HG03135 (cell line): ENCODE measurements at regions not wholly inside any gene's neighbourhood (a gene's known extent, or its start where the extent isn't known, plus 50 kb on each side); places are given as distances from the start of the nearest gene placed in this dataset.
"Not testable (repeated sequence)": the region's sequence is repeated elsewhere in the genome, so short reads cannot be mapped to it uniquely, and the experiment has no call there.

Experiments
- ATAC-seq: cut with Tn5 transposase; IDR thresholded peaks from one replicate; pipeline ENCODE4 v1.9.1; 2021; ENCODE audit warnings: mild to moderate bottlenecking, moderate library complexity; ENCODE audit not compliant: unreplicated experiment

DNA sequence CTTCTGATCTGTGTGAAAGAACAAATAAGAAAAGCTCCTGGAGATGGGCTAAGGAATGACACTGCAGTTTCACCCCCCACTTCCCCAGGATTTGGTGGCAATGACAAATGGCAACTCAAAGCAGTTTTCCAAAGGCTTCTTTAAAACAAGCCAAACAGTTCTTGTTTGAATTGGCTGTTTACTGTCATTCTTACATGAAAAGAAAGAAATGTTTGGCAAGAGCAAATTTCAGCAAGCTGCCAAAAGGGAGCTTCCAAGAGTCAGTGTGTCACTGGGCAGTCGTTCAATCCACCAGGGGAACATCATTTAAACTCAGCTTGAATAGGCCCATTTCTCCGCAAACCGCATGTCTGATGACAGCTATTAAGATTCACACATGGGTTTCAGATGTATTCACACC lies 119.0 kb upstream of the RHOBTB1 start:
- ATAC-seq = no peak

DNA sequence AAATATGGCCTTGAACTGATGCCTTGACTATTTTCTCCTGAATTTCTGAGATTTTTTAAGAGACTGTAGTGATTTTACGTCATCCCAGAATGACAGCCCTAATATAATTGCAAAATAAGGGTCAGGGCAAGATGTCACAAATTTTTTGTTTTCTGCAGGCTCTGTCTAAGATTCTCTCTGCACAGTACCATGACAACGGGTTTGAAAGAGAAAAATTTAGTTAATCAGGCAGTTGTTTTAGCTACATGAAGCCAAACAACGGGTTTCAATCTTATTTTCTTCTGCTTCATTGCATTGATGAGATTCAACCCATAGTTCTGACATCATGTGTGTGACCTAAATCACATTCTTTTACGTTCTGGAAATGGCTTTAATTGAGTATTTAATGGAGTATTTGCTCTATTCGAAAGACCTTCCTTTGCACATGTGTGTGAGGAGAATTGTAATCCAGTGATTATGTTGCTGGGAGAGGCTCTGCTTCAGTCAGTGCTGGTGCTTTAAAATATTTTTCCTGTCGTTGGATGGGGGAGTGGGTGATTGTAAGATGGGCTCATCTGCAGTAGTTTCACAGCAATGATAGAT lies 118.0 kb upstream of the RHOBTB1 start:
- no peak for ATAC-seq

DNA sequence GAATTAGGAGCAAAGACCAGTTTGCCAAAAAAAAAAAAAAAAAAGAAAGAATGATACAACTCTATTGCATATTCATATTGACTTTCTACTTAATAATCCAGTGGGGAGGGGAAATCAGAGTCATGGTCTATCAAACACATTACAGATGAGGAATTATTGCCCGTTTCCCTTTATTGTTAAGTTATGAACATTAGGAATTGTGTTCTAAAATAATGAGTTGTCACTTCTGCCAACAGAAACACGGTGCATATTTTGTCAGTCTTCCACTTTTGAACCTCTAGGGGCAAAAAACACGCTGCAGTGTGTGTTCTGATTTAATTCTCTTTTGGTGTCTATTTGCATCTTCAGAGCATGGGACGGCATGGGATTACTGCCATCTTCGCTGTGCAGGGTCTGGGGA lies 115.7 kb upstream of the RHOBTB1 start:
- no peak for ATAC-seq

DNA sequence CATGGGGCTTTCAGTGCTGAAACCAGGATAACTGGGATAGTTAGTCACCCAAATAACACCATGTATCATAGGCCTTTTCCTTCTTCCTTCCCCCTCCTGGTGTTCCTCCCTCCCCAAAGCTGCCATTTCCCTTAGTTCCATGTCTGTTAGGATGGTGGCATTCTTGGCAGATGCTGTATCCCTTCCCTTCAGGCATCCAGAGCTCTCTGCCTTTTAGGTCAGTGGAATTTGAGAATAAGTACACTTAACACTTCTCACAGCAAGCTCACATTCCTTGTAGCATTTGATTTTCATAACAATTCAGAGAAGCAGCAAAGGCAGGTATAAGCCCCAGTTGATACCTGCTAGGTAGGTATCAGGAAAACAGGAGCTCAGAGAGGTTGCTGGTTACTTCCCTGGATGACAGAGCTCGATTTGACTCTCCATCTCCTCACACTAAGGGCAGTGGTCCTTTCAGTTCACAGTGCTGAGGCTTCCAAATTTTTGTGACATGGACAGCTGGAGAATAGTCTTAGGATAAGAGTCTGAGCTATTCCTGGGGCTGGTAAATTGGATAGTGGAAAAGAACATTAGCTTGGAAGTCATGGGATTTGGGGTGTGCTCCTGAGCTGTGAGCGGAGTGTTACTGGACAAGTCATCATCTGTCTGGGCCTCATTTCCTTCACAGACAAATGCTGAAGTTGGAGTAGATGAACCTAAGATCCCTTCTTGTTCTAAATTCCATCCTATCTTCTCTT lies 108.7 kb upstream of the RHOBTB1 start:
- ATAC-seq = no peak

DNA sequence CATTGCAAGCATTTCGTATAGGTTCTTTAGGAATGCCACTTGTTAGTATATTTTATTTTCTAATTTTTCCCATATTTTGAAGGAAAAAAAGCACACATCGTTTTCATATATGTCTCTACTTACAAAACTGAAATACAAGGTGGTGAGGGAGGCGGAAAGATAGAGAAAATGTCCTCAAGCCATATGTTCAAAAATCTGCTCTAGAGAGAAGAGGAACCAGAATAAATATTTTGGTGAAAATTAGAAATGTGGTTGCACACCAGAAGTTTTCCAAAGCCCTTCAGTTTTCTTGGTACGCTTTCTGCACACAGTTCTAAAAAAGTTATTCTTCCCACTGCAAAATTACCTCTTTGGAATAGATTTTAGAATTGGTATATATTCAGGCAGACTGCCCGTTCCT lies 107.4 kb upstream of the RHOBTB1 start:
- no peak for ATAC-seq

DNA sequence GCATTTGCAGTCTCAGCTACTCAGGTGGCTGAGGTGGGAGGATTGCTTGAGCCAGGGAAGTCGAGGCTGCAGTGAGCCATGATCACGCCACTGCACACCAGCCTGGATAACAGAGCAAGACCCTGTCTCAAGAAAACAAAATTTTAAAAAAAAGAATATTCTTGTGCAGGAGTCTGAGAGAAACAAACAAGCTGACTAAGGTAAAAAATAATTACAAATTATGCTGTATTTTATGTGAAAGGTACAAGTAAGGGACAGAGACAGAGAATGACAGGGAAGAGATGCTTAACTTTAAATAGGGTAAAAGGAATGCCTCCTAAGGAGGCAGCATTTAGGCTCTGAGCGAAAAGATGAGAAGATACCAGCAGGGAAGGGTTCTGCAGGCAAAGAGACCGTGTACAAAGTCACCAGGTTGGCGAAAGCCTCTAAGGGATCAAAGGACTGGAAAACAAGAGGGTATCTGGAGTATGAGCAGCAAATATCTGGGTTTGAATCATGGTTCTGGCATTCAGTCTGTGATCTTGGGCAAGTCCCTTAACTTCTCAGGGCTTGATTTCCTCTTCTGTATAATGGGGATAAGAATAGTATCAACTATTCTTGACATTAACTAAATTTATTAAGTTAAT lies 106.2 kb upstream of the RHOBTB1 start:
- no peak for ATAC-seq

DNA sequence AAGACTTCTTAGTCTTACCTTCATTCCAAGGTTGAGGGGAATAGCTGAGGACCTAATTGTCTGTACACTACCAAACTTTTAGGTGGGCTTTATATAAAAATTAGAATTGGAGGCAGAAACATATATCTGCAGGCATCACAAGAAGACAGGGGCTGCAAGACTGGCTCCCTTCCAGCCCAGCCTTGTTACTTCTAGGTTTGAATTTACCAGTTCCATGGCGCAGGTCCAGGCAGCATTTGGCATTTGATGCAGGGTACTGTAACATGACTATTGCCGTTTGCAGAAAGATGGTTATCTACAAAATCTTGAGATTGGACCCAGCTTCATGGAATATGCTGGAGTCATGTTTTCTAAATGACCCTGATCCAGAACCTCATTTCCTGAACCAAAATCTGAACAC lies 105.4 kb upstream of the RHOBTB1 start:
- ATAC-seq = no peak

DNA sequence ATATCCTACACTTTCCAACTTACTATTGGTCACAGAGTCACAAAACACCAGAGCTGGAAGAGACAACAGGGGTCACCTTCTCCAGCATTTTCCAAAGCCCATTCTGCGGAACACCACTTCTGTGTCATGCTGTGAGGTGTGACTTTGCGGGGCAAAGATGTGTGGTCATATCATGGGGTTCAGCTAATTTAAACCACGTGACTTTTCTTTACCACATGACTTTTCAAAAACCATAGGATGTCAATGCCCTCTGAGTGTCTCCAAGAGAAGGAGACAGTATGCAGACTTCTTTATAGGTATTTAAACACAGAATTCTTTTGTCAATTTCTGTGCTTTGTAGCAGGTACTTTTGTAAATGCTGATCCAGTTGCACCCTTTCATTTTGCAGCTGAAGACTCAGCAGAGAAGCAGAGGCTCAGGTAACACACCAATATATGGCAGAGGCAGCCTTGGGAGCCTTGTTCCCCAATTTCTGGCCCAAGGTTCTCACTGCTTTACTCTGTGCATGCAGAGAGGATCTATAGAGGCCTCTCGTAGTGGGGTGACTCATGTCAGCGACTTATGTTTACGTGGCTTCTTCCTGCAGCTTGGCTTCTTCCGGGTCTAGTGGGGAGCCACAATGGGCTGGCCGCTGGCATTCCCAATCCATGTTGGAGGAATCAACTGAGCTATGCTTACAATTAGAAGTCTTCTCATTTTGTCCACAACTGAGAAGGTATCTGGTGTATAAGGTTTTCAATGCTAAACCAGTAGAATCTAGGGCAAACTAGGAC lies 104.0 kb upstream of the RHOBTB1 start:
- no peak for ATAC-seq

DNA sequence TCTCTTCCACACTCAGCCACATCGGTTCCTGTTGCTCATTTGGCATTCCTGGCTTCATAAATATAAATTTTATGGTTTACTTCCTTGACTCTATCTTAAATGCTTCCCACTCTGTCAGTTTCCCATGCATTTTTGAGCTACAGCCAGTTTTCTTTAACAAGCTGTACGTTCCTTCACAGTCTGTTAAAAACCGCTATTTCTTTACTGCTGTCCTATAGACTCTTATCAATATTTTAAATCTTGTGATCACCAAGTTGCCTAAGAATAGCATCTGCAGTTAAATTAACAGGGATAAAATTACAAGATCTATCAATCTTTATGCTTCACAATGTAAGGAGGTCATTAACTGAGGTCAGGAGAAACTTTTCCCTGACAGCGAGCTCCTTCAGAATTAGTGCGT lies 103.1 kb upstream of the RHOBTB1 start:
- no peak for ATAC-seq

DNA sequence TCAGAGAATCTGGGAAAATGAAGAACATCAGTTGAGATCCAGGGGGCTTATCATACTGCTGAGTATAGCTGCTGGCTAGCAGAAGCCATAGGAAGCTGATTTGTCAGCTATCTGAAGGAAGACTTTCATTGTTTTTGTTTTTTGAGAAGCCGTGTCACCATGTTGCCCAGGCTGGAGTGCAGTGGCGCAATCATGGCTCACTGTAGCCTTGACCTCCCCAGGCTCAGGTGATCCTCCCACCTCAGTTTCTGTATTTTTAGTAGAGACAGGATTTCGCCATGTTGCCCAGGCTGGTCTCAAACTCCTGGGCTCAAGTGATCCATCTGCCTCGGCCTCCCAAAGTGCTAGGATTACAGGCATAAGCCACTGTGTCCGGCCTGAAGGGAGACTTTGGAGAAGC lies 101.5 kb upstream of the RHOBTB1 start:
- not testable (repeated sequence) for ATAC-seq

DNA sequence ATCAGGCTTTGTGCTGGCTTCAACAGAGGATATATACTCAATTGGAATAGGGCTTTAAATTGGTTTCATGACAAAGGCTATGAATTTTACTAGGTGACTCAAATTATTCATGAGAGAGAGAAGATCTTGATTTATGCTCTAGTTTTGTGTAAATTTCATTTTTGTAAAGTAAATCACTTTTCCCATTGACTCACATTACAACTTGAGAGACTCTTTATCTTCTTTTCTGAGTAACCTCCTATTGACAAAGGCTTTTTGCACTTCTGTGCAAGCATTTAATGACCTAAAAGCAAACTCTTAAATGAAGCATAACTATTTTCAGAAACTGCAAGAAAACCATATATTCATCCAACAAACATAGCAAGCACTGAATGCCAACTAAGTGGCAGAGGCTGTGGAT lies 98.5 kb upstream of the RHOBTB1 start:
- ATAC-seq = no peak

DNA sequence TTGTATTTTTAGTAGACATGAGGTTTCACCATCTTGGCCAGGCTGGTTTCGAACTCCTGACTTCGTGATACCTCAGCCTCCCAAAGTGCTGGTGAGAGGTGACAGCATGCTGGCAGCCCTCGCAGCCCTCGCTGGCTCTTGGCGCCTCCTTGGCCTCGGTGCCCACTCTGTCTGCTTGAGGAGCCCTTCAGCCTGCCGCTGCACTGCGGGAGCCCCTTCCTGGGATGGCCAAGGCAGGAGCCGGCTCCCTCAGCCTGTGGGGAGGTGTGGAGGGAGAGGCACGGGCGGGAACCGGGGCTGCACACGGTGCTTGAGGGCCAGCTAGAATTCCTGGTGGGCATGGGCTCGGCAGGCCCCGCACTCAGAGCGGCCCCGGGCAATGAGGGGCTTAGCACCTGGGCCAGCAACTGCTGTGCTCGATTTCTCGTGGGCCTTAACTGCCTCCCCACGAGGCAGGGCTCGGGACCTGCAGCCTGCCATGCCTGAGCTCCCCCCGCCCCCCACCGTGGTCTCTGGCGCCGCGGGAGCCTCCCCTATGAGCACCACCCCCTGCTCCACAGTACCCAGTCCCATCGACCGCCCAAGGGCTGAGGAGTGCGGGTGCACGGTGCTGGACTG lies 96.5 kb upstream of the RHOBTB1 start:
- no peak for ATAC-seq

DNA sequence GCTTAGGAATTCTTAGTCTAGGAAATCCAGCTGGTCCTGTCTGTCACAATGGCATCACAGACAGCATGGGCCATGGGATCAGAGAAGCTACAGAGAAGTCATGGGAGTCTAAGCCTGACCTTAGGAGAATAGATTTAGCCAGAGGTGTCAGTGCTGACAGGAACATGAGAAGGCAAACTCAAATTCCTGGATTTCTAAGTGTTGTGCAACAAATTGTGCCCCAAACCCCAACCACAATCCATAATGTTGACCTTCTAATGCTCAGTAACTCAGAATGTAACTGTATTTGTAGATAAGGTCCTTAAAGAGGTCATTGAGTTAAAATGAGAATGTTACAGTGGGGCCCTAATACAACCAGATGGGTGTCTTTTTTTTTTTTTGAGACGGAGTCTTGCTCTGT lies 95.9 kb upstream of the RHOBTB1 start:
- no peak for ATAC-seq

DNA sequence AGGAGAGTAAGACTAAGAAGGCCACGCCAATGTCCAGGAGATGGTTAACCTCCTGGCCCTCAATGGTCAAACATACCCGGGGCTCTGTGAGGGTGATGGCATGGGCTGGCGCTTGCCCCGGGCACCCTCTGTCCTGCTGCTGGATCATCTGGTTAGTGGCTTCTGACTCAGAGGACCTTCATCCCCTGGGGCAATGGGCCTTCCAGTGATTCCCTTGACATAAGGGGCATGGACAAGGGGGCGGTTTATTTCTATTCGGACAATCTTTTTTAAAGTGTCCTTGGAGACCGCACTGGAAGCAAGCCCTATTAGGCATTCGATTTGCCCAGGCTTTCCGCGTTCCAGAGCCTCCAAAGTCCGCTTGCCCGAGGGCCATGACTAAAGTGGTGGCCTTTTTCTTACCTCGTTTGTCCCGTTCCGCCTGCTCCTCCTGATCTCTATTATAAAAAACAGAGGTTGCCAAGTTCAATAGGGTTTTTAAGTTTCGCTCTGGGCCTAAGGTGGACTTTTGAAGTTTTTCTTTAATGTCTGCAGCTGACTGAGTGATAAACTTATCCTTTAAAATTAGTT lies 93.4 kb upstream of the RHOBTB1 start:
- not testable (repeated sequence) for ATAC-seq

DNA sequence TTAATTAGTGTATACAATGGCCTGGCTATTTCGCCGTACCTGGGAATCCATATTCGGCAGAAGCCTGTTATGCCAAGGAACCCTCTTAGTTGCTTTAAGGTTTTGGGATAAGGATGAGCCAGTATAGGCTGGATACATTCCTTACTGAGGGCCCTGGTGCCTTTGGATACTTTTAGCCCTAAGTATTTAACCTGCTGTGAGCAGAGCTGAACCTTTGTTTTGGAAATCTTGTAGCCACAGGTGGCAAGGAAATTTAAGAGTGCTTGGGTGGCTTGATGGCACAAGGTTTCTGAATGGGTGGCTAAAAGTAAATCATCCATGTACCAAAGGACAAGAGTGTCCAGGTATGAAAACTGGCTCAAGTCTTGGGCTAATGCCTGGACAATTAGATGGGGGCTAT lies 92.2 kb upstream of the RHOBTB1 start:
- ATAC-seq = not testable (repeated sequence)

DNA sequence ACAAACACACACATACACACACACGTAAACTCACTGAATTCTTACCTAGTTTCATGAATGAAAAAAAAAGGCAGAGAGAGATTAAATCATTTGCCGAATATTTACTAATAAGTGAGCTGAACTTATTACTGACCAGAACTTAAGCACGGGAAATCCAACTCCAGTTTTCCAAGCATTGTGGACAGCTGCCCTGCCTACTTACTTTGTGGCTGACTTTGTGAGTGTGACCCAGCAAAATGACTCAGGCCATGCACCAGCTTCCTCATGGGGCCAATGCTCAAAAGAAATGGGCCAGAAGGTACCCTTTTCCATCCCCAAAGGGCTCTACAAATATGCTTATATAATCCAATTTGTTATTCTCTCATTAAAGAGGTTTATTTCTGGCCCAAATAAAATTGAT lies 87.4 kb upstream of the RHOBTB1 start:
- ATAC-seq = no peak

DNA sequence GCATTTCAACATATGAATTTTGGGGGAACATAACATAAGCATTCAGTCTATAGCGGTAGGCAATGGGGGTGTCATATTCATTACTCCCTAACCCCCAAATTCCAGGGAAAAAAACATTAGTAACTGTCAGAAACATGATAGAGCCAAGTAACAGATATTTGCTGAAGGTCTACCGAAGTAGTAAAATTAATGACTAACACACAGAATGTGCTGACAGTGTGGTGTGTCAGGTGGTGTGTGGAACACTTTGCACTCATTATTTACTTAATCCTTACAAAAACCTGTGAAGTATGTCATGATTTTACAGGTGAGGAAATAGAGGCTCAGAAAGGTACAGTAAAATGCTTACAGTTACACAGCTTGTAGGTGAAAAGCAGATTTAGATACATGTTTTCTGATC lies 85.4 kb upstream of the RHOBTB1 start:
- ATAC-seq = no peak

DNA sequence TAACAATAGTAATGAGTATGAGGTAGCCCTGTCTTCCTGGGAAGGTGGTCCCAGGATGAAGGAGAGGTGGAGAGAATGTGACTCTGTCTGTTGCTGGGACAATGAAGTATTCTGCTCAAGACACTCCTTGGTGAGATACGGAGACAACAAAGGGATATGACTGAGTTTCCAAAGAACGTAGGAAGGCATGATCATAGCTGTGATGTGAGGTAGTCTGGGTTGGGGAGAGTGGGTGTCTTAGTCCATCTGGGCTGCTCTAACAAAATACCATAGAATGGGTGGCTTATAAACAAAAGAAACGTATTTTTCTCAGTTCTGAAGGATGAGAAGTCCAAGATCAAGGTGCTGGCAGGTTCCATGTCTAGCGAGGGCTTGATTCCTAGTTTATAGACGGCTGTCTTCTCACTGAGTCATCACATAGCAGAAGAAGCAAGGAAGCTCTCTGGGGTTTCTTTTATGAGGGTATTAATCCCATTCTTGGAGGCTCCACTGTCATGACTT lies 84.9 kb upstream of the RHOBTB1 start:
- ATAC-seq = no peak

DNA sequence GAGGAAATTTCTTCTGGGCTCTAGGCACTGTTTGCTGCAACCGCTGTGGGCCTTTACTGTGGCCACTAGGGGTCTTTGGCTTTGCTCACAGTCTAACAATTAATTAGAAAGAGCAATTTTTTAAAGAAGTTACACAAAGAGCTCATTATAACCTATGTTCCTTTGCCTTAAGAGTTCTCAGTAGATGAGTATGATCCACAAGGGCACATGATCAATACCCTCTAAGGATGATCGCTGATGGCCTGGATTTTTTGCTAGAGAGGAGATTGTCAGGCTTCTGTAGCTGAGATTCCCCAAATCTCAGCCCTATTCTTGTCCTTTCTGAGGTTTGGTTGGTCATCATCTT lies 80.8 kb upstream of the RHOBTB1 start:
- no peak for ATAC-seq

DNA sequence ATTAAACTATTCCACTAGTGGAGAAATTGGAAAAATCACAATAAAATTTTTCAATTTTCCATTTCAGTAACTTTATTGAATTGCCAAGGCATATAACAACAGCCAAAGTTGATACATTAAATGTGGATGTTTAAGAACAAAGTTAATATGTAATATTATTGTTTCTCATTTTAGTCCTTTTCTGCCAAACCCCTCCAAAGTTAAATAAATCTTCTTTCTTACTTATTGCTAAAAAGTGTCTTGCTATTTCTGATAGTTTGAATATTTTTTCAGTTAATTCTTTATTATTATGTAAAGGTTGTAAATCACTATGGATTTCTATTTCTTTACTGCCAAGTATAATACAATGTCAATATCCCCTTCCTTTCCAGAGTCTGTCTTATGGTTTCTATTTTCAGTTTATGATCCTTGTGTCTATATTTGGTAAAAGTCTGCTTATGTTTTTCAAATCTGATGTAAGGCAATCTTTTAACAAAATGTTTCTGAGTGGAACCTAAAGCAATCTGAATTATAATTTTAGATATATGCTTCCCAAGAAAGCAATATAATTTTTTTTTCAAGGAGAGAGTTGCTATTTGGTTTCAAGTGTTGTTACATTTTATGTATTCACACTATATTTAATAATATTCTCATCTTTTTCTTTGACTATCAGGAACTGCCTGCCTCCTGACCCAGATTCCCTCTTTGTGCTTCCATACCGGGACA lies 80.3 kb upstream of the RHOBTB1 start:
- no peak for ATAC-seq
